AG09309 (cell line): ENCODE measurements at regions not wholly inside any gene's neighbourhood (a gene's known extent, or its start where the extent isn't known, plus 50 kb on each side); places are given as distances from the start of the nearest gene placed in this dataset.

Experiments
- DNase-seq: peaks from one replicate; pipeline ENCODE4 v3.0.0-alpha.2; 2010; ENCODE audit warnings: low read depth
- H3K4me3 ChIP-seq: 2 replicates; pipeline ENCODE4 v1.5.1; 2011; ENCODE audit warnings: mild to moderate bottlenecking, low read depth, low read length, moderate library complexity; ENCODE audit not compliant: control insufficient read depth
- TF ChIP-seq, protein P1 (sequence below): IDR thresholded peaks from 2 replicates; pipeline ENCODE4 v1.5.1; 2011; ENCODE audit warnings: mild to moderate bottlenecking, low read depth, low read length, inconsistent platforms; ENCODE audit not compliant: insufficient read depth, control insufficient read depth; ENCODE audit errors: missing control alignments

DNA sequence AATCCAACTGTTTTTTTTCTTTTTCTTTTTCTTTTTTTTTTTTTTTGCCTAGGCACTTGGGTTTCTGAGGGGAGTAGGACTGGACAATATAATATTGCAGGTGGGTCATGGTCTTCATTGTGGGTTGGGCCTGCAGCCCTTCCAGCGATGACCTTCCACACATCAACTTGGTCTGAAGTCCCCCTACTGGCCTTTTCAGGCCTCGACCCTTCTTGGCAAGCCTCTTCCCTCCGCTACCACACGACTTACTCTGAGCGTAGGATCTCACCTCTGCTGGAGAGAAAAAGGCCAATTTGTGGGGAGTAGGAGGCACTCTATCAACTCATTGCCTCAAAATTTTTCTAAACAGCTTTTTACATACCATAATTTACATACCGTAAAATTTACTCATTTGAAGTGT, 51.1 kb upstream of the GRIK3 start:
- no peak for DNase-seq
- TF ChIP-seq, protein P1, sequence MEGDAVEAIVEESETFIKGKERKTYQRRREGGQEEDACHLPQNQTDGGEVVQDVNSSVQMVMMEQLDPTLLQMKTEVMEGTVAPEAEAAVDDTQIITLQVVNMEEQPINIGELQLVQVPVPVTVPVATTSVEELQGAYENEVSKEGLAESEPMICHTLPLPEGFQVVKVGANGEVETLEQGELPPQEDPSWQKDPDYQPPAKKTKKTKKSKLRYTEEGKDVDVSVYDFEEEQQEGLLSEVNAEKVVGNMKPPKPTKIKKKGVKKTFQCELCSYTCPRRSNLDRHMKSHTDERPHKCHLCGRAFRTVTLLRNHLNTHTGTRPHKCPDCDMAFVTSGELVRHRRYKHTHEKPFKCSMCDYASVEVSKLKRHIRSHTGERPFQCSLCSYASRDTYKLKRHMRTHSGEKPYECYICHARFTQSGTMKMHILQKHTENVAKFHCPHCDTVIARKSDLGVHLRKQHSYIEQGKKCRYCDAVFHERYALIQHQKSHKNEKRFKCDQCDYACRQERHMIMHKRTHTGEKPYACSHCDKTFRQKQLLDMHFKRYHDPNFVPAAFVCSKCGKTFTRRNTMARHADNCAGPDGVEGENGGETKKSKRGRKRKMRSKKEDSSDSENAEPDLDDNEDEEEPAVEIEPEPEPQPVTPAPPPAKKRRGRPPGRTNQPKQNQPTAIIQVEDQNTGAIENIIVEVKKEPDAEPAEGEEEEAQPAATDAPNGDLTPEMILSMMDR = no peak
- H3K4me3 ChIP-seq = no peak overlapping the region

DNA sequence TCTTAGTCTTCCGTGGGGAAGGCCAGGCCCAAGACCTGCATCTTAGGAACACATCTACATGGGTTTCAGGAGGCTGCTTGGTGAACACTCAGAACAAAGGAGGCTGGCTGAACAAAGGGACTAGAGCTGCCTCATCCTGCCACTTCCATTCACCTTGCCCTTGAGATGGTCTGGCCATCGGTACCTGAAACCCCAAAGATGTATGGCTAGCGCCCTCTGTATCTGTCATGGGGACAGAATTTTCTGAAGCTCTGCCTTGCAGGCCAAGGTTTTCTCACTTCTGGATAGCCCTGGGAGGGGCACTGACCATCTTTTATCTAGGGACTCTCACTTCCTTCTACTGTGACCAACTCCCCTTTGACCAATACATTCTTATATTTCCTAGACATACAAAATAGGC, 55.4 kb upstream of the GRIK3 start:
- DNase-seq = no peak

DNA sequence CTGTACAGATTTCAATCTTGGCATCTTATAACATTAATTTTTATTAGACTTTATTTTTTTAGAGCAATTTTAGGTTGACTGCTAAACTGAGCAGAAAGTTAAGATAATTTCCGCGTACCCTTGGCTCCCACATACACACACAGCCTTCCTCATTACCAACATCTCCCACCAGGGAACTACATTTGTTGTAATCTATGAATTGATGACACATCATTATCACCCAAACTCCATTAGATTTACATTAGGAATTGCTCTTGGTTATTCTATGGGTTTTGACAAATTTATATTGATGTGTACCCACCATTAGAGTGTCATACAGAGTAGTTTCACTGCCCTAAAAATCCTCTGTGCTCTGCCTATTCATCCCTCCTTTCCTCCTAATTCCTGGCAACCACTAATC, 56.4 kb upstream of the GRIK3 start:
- H3K4me3 ChIP-seq = no peak overlapping the region
- no peak for DNase-seq
- TF ChIP-seq, protein P1 = no peak

More for the DNA sequence above, 55.4 kb upstream of the GRIK3 start:
- H3K4me3 ChIP-seq = no peak overlapping the region
- TF ChIP-seq, protein P1 = no peak

DNA sequence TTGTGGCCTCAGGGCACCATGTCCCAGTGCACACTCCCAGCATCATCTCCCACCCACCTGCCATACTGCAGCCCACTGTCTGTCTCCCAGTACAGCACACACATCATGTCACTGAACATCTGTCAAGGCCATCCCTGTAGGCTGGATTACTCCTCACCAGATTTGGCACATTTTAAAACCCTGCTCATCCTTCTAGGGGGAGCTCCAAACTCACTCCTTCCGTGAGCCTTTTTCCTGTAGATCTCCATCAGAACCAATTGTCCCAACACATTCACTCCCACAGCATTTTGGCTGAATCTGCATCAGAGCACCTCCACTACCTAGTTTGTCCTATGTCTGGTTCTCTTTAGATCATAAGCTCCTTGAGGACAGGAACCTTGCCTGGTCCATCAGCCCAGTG, 58.6 kb upstream of the GRIK3 start:
- DNase-seq = no peak
- no peak overlapping the region for H3K4me3 ChIP-seq
- TF ChIP-seq, protein P1 = no peak

DNA sequence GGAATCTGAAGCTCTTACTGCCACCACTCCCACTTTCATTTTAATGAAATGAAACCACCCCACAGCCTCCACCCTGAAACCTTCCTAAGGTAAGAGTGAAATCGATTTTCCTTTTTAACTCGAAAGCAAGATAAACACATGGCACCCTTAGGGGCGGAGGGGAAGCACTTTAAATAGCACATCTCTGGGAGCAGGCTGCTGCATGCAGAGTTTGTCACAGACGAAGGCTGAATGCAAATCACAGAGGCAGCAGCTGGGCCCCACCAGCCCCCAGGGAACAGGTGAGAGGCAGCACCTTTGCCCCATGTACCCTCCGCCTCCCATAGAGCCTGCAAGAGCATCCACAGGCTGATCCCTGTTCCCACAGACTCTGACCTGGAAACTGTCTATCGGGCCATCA, 60.0 kb upstream of the GRIK3 start:
- DNase-seq = no peak
- H3K4me3 ChIP-seq = no peak overlapping the region
- TF ChIP-seq, protein P1 = no peak

DNA sequence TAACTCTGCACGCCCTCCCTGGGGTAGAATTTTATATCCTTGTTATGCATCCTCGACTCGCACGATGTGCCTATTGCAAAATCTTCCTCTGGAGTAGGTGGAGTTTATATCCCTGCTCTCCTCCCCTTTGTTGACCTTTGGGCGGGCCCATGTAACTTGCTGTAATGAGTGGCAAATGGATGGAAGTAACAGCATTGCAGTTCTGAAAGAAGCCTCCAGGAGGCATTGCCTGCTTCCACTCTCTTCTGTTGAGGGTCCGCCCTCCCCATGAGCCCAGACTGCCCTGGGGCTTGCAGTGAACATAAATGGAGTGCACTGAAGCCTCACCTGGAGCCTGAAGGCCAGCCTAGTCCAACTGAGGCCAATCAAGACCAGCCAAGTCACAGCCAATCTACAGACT, 62.2 kb upstream of the GRIK3 start:
- no peak overlapping the region for H3K4me3 ChIP-seq
- no peak for DNase-seq
- TF ChIP-seq, protein P1 = no peak

DNA sequence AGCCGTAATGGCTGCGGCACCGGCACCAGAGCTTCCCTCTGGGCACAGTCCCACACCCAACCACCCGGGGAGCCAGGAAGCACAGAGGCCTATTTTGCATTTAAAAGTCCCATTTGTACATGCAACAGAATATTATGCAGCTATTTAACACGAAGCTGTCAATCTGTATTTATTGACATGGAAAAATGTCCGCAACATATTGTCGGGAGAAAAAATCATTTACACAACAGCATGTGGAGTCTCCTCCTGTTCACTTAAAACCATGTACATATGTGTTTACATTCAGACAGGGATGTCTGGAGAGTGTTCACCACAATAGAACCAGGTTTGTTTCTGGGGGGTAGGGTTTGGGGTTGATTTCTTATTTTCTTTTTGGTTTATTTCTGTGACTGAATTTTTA, 63.4 kb upstream of the GRIK3 start:
- TF ChIP-seq, protein P1 = no peak
- H3K4me3 ChIP-seq = no peak overlapping the region
- DNase-seq = no peak
